WERI-Rb-1 (cell line): ENCODE measurements at regions not wholly inside any gene's neighbourhood (a gene's known extent, or its start where the extent isn't known, plus 50 kb on each side); places are given as distances from the start of the nearest gene placed in this dataset.

Source experiments
- DNase-seq: peaks from one replicate; pipeline ENCODE4 v3.0.0-alpha.2; 2020
- H3K27ac ChIP-seq: fragments of 250-450 bp; sonication (Bioruptor Pico); 2 replicates; pipeline ENCODE4 v1.5.1; 2020; ENCODE audit warnings: mild to moderate bottlenecking, moderate library complexity
- H3K27me3 ChIP-seq: fragments of 250-450 bp; sonication (Bioruptor Pico); 2 replicates; pipeline ENCODE4 v1.5.1; 2021; ENCODE audit warnings: mild to moderate bottlenecking, low read depth, moderate library complexity; ENCODE audit not compliant: insufficient read depth, severe bottlenecking
- H3K36me3 ChIP-seq: fragments of 250-450 bp; sonication (Bioruptor Pico); 2 replicates; pipeline ENCODE4 v1.5.1; 2020; ENCODE audit warnings: mild to moderate bottlenecking, moderate library complexity
- H3K4me3 ChIP-seq: 2 replicates; pipeline ENCODE4 v1.5.1; 2011; ENCODE audit warnings: low read depth, mild to moderate bottlenecking, control low read depth, low read length
- H3K9me3 ChIP-seq: fragments of 250-450 bp; sonication (Bioruptor Pico); 2 replicates; pipeline ENCODE4 v1.5.1; 2021; ENCODE audit warnings: mild to moderate bottlenecking, moderate library complexity; ENCODE audit not compliant: severe bottlenecking
- CTCF ChIP-seq: IDR thresholded peaks from 2 replicates; pipeline ENCODE4 v1.5.1; 2011; ENCODE audit warnings: low read depth, mild to moderate bottlenecking, control low read depth, inconsistent platforms, low read length

GRCh38 chr3:193827040-193827669 is 234.1 kb downstream of the OPA1 start:
- H3K27ac ChIP-seq = no peak overlapping the region
- H3K36me3 ChIP-seq = no peaks in the 10 kb centered on the region
- DNase-seq = no peak
- no peak overlapping the region for H3K4me3 ChIP-seq
- H3K27me3 ChIP-seq = no peaks in the 10 kb centered on the region
- no peak for TF ChIP-seq CTCF
- H3K9me3 ChIP-seq = no peaks in the 10 kb centered on the region

- TF ChIP-seq CTCF = no peak
- no peak overlapping the region for H3K4me3 ChIP-seq
- no peaks in the 10 kb centered on the region for H3K36me3 ChIP-seq
- no peaks in the 10 kb centered on the region for H3K9me3 ChIP-seq
- no peaks in the 10 kb centered on the region for H3K27me3 ChIP-seq
- no peak for DNase-seq
- H3K27ac ChIP-seq = no peak overlapping the region
Observed at GRCh38 chr3:193827871-193828270, 234.9 kb downstream of the OPA1 start.

GRCh38 chr3:193828477-193828876 is 235.5 kb downstream of the OPA1 start:
- Histone ChIP-seq H3K9me3 (no peaks in the 10 kb centered on the region), H3K27ac (no peak overlapping the region)
- TF ChIP-seq CTCF = no peak

GRCh38 chr3:193829781-193830180 is 236.8 kb downstream of the OPA1 start:
- H3K9me3 ChIP-seq = no peaks in the 10 kb centered on the region
- no peak for TF ChIP-seq CTCF
- H3K27ac ChIP-seq = no peak overlapping the region
- H3K36me3 ChIP-seq = no peaks in the 10 kb centered on the region
- no peak overlapping the region for H3K4me3 ChIP-seq
- no peak for DNase-seq
- H3K27me3 ChIP-seq = no peaks in the 10 kb centered on the region

More at GRCh38 chr3:193828477-193828876, 235.5 kb downstream of the OPA1 start:
- Histone ChIP-seq H3K36me3 (no peaks in the 10 kb centered on the region), H3K4me3 (no peak overlapping the region), H3K27me3 (no peaks in the 10 kb centered on the region)
- DNase-seq = no peak

GRCh38 chr3:193830791-193831191 is 237.8 kb downstream of the OPA1 start:
- no peak for DNase-seq
- no peaks in the 10 kb centered on the region for H3K9me3 ChIP-seq
- no peak overlapping the region for H3K4me3 ChIP-seq
- no peak for TF ChIP-seq CTCF
- no peak overlapping the region for H3K27ac ChIP-seq
- H3K36me3 ChIP-seq = no peaks in the 10 kb centered on the region
- no peaks in the 10 kb centered on the region for H3K27me3 ChIP-seq
